ENCODE measurements at regions not wholly inside any gene's neighbourhood (a gene's known extent, or its start where the extent isn't known, plus 50 kb on each side); places are given as distances from the start of the nearest gene placed in this dataset.

DNA sequence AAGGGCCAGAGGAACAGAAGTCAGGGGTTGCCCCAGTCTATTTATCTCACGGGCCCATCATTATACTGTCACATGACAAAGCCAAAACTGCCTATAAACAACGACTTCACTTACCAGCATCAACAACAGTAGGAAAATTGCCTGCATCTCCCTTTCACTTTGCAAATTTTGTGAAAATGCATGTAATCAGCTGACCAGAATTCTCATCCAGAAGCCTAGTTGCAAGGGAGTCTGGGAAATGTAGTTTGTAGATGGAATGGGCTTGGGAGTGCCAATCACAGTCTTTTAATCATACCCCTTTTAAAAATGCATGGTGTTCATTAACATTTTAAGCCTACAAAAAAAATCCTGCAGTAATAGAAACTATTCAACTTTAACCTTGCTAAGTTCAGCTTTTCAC, 369.3 kb upstream of the TMPO start (continued):
- peak; percentile 35 for TF ChIP-seq SIX5 (IDR thresholded peaks at IDR 0.05; ENCODE audit: low read depth, low read length, severe bottlenecking)
- no peak for TF ChIP-seq FOXK2 (IDR thresholded peaks at IDR 0.05)
- TF ChIP-seq RB1 (IDR thresholded peaks at IDR 0.05; ENCODE audit: borderline replicate concordance), result no peak
- no peak for TF ChIP-seq SUZ12 (IDR thresholded peaks at IDR 0.05; ENCODE audit: unreplicated experiment)
- TF ChIP-seq POLR2AphosphoS5 (IDR thresholded peaks at IDR 0.05; ENCODE audit: low read length), result no peak
- TF ChIP-seq BACH1 (IDR thresholded peaks at IDR 0.05; ENCODE audit: borderline replicate concordance), result no peak
- no peak for TF ChIP-seq YY1 (IDR thresholded peaks at IDR 0.05; ENCODE audit: low read depth, low read length)

DNA sequence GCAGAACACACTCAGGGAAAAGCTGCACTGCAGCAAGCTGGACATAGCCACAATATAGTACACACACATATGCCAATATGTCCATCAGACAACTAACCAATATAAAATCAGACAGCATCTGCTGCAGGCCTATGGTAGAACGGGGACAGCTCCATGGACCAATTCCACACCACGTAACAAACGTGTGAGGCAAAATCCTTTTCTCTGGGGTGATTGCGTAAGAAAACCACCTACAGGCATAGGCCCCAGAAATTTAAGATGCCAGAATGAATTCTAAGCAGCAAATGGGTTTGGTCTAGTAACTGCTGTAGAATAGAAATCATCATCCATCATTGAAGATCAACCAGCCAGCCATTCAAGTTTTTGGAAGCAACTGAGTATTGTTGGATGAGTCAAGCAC, 368.9 kb upstream of the TMPO start:
- SMC1A ChIA-PET (ENCODE audit: uncharacterized antibody, unreplicated experiment), result interaction anchor here (1.0 to 1.1 kb wide), 2 partner anchors 8 to 9 kb away, joined by 3 to 4 read pairs; no protein-coding TSS in a partner anchor
- H3K79me2 ChIP-seq (ENCODE audit: control insufficient read depth, insufficient read depth, low read length), result no peaks in the 10 kb centered on the region
- TF ChIP-seq NRF1 (conservative IDR thresholded peaks at IDR 0.05; ENCODE audit: low read depth, low read length) (no peak), FOS (IDR thresholded peaks at IDR 0.05; ENCODE audit: borderline replicate concordance, extremely low read depth, insufficient read length) (no peak), EGR1 (IDR thresholded peaks at IDR 0.05; ENCODE audit: borderline replicate concordance in 1 of 2, low read depth in 2 of 2, low read length in 2 of 2) (no peak), DPF2 (IDR thresholded peaks at IDR 0.05) (no peak), SREBF1 (IDR thresholded peaks at IDR 0.05; ENCODE audit: low read length) (no peak), JUND (IDR thresholded peaks at IDR 0.05; ENCODE audit: low read depth, low read length) (no peak), RFX5 (IDR thresholded peaks at IDR 0.05; ENCODE audit: low read depth, low read length) (no peak), CBX5 (IDR thresholded peaks at IDR 0.05; ENCODE audit: low read depth) (no peak)
- TF ChIP-seq, protein P1, sequence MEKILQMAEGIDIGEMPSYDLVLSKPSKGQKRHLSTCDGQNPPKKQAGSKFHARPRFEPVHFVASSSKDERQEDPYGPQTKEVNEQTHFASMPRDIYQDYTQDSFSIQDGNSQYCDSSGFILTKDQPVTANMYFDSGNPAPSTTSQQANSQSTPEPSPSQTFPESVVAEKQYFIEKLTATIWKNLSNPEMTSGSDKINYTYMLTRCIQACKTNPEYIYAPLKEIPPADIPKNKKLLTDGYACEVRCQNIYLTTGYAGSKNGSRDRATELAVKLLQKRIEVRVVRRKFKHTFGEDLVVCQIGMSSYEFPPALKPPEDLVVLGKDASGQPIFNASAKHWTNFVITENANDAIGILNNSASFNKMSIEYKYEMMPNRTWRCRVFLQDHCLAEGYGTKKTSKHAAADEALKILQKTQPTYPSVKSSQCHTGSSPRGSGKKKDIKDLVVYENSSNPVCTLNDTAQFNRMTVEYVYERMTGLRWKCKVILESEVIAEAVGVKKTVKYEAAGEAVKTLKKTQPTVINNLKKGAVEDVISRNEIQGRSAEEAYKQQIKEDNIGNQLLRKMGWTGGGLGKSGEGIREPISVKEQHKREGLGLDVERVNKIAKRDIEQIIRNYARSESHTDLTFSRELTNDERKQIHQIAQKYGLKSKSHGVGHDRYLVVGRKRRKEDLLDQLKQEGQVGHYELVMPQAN (conservative IDR thresholded peaks at IDR 0.05), result no peak
- TF ChIP-seq, protein P2, sequence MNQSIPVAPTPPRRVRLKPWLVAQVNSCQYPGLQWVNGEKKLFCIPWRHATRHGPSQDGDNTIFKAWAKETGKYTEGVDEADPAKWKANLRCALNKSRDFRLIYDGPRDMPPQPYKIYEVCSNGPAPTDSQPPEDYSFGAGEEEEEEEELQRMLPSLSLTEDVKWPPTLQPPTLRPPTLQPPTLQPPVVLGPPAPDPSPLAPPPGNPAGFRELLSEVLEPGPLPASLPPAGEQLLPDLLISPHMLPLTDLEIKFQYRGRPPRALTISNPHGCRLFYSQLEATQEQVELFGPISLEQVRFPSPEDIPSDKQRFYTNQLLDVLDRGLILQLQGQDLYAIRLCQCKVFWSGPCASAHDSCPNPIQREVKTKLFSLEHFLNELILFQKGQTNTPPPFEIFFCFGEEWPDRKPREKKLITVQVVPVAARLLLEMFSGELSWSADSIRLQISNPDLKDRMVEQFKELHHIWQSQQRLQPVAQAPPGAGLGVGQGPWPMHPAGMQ (IDR thresholded peaks at IDR 0.05; ENCODE audit: borderline replicate concordance), result no peak
- TF ChIP-seq, protein P3, sequence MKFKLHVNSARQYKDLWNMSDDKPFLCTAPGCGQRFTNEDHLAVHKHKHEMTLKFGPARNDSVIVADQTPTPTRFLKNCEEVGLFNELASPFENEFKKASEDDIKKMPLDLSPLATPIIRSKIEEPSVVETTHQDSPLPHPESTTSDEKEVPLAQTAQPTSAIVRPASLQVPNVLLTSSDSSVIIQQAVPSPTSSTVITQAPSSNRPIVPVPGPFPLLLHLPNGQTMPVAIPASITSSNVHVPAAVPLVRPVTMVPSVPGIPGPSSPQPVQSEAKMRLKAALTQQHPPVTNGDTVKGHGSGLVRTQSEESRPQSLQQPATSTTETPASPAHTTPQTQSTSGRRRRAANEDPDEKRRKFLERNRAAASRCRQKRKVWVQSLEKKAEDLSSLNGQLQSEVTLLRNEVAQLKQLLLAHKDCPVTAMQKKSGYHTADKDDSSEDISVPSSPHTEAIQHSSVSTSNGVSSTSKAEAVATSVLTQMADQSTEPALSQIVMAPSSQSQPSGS (IDR thresholded peaks at IDR 0.05; ENCODE audit: low read length), result no peak
- TF ChIP-seq, protein P4, sequence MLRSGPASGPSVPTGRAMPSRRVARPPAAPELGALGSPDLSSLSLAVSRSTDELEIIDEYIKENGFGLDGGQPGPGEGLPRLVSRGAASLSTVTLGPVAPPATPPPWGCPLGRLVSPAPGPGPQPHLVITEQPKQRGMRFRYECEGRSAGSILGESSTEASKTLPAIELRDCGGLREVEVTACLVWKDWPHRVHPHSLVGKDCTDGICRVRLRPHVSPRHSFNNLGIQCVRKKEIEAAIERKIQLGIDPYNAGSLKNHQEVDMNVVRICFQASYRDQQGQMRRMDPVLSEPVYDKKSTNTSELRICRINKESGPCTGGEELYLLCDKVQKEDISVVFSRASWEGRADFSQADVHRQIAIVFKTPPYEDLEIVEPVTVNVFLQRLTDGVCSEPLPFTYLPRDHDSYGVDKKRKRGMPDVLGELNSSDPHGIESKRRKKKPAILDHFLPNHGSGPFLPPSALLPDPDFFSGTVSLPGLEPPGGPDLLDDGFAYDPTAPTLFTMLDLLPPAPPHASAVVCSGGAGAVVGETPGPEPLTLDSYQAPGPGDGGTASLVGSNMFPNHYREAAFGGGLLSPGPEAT (IDR thresholded peaks at IDR 0.05; ENCODE audit: low read depth), result no peak

More for the DNA sequence above, 368.9 kb upstream of the TMPO start:
- ChIA-PET CTCF (no interaction called here), RAD21 (ENCODE audit: unreplicated experiment) (no interaction called here), POLR2A (no interaction called here)
- H3K27ac ChIP-seq (ENCODE audit: control insufficient read depth, insufficient read depth), result no peak overlapping the region
- WGBS (ENCODE audit: insufficient coverage, insufficient replicate concordance, low lambda C conversion rate, missing lambda C conversion rate), result 60% methylated on average over 4 of the region's 4 CpGs
- H3K36me3 ChIP-seq (ENCODE audit: control insufficient read depth in 2 of 2, insufficient read depth in 2 of 2, low read length in 1 of 2), result no peaks in the 10 kb centered on the region
- BruUV-seq (replicated peaks), result no TSS peak
- no peak overlapping the region for H2AFZ ChIP-seq (ENCODE audit: control insufficient read depth, low read depth, low read length)
- no peaks in the 10 kb centered on the region; a peak in 1 of 4 replicates for H3K27me3 ChIP-seq (replicated peaks in 1 of 2; ENCODE audit: control insufficient read depth in 2 of 2, insufficient read depth in 2 of 2, low read length in 1 of 2)
- ATAC-seq (no peak), FAIRE-seq (no peak), DNase-seq (ENCODE audit: low read depth, low spot score) (no peak)
- no peak overlapping the region for H3K9ac ChIP-seq (ENCODE audit: control insufficient read depth, insufficient read depth, low read length)
- H3K4me2 ChIP-seq (ENCODE audit: control insufficient read depth, insufficient read depth), result no peak overlapping the region
- no peaks in the 10 kb centered on the region for H3K9me3 ChIP-seq (replicated peaks; ENCODE audit: control insufficient read depth, insufficient read depth, low read length)
- no peaks in the 10 kb centered on the region for H4K20me1 ChIP-seq (ENCODE audit: control insufficient read depth, insufficient read depth)
- H3K4me3 ChIP-seq, result no peak overlapping the region
- H3K4me1 ChIP-seq (ENCODE audit: control insufficient read depth, insufficient read depth, low read length), result no peaks in the 10 kb centered on the region
- in situ Hi-C loops (cut with MboI) (no loop called here), intact Hi-C loops (cut with micrococcal nuclease; ENCODE audit: unreplicated experiment) (no loop called here)
